BE2C (cell line): ENCODE measurements at regions not wholly inside any gene's neighbourhood (a gene's known extent, or its start where the extent isn't known, plus 50 kb on each side); places are given as distances from the start of the nearest gene placed in this dataset.

Experiments used
- DNase-seq: peaks from one replicate; pipeline ENCODE4 v3.0.0-alpha.2; 2020
- H3K27me3 ChIP-seq: fragments of 250-450 bp; sonication (Bioruptor Pico); 2 replicates; pipeline ENCODE4 v1.5.1; 2020; ENCODE audit warnings: mild to moderate bottlenecking
- H3K36me3 ChIP-seq: fragments of 250-450 bp; sonication (Bioruptor Pico); 2 replicates; pipeline ENCODE4 v1.5.1; 2020; ENCODE audit warnings: mild to moderate bottlenecking
- H3K4me1 ChIP-seq: fragments of 250-450 bp; sonication (Bioruptor Pico); 2 replicates; pipeline ENCODE4 v1.5.1; 2020
- H3K4me3 ChIP-seq: 2 replicates; pipeline ENCODE4 v1.5.1; 2011; ENCODE audit warnings: low read depth, low read length
- H3K9me3 ChIP-seq: fragments of 250-450 bp; sonication (Bioruptor Pico); 2 replicates; pipeline ENCODE4 v1.5.1; 2020
- TF ChIP-seq, protein P1 (sequence below): IDR thresholded peaks from 2 replicates; pipeline ENCODE4 v1.5.1; 2012; ENCODE audit warnings: mild to moderate bottlenecking, low read depth, low read length

- H3K27me3 ChIP-seq, result peaks cover 8% of the 10 kb centered on the region
Measured at GRCh38 chr20:24275946-24276705, 193.3 kb upstream of the SYNDIG1 start.

DNA sequence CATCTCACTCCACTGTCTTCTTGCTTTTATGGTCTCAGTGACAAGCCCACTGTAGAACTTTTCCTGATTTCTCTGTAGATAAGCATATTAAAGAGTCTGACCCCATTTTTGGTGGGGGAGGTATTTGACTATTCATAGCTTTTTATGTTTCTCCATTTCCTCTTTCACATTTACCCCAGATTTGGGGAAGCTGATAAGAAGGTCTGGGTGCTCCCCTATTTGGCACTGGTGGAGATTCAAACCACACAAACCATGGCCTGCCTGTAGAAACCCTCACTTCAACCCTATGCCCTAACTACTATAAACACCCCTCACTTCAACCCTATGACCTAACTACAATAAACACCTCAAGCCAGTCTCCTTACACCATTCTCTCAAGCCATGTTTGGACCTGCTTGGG is 196.2 kb upstream of the SYNDIG1 start:
- Histone ChIP-seq H3K4me1 (no peaks in the 10 kb centered on the region), H3K9me3 (no peaks in the 10 kb centered on the region; the same call in 1 of the 2 replicates), H3K27me3 (no peaks in the 10 kb centered on the region), H3K36me3 (no peaks in the 10 kb centered on the region), H3K4me3 (no peak overlapping the region)
- TF ChIP-seq, protein P1, sequence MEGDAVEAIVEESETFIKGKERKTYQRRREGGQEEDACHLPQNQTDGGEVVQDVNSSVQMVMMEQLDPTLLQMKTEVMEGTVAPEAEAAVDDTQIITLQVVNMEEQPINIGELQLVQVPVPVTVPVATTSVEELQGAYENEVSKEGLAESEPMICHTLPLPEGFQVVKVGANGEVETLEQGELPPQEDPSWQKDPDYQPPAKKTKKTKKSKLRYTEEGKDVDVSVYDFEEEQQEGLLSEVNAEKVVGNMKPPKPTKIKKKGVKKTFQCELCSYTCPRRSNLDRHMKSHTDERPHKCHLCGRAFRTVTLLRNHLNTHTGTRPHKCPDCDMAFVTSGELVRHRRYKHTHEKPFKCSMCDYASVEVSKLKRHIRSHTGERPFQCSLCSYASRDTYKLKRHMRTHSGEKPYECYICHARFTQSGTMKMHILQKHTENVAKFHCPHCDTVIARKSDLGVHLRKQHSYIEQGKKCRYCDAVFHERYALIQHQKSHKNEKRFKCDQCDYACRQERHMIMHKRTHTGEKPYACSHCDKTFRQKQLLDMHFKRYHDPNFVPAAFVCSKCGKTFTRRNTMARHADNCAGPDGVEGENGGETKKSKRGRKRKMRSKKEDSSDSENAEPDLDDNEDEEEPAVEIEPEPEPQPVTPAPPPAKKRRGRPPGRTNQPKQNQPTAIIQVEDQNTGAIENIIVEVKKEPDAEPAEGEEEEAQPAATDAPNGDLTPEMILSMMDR, result no peak
- DNase-seq, result no peak

More at GRCh38 chr20:24275946-24276705, 193.3 kb upstream of the SYNDIG1 start:
- H3K36me3 ChIP-seq, result no peaks in the 10 kb centered on the region
- H3K4me3 ChIP-seq, result no peak overlapping the region
- no peaks in the 10 kb centered on the region for H3K4me1 ChIP-seq
- no peaks in the 10 kb centered on the region; the same call in 1 of the 2 replicates for H3K9me3 ChIP-seq
- TF ChIP-seq, protein P1, result no peak
- DNase-seq, result no peak

DNA sequence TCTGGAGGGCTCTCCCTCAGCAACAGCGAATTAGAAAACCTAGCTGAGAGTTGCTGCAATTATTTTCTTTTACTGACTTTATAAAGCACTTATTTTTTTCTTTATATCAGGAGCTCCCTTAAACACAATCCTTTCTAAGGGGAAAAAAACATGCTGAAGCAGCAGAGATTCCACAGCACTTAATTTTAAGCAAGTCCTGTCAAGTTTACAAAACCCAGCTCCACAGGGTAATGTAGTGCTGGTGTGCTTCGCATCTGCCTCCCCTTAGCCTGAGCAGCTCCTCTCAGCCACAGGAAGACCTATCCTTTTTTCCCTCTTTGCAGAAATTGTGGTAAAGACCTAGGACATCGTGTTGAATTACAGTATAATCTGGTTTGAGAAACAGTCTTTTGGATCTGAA is 208.1 kb upstream of the SYNDIG1 start:
- TF ChIP-seq, protein P1, result no peak
- H3K4me3 ChIP-seq, result no peak overlapping the region
- no peaks in the 10 kb centered on the region; the same call in 1 of the 2 replicates for H3K9me3 ChIP-seq
- H3K27me3 ChIP-seq, result peaks cover 2% of the 10 kb centered on the region; the same call in 1 of the 2 replicates
- H3K36me3 ChIP-seq, result no peaks in the 10 kb centered on the region
- no peaks in the 10 kb centered on the region for H3K4me1 ChIP-seq
- no peak for DNase-seq

- DNase-seq, result no peak
- H3K4me1 ChIP-seq, result no peaks in the 10 kb centered on the region
- TF ChIP-seq, protein P1, result no peak
- no peak overlapping the region for H3K4me3 ChIP-seq
- H3K36me3 ChIP-seq, result no peaks in the 10 kb centered on the region
- H3K9me3 ChIP-seq, result no peaks in the 10 kb centered on the region; the same call in 1 of the 2 replicates
- H3K27me3 ChIP-seq, result no peaks in the 10 kb centered on the region
Measured at GRCh38 chr20:24257171-24257570, 212.3 kb upstream of the SYNDIG1 start.

DNA sequence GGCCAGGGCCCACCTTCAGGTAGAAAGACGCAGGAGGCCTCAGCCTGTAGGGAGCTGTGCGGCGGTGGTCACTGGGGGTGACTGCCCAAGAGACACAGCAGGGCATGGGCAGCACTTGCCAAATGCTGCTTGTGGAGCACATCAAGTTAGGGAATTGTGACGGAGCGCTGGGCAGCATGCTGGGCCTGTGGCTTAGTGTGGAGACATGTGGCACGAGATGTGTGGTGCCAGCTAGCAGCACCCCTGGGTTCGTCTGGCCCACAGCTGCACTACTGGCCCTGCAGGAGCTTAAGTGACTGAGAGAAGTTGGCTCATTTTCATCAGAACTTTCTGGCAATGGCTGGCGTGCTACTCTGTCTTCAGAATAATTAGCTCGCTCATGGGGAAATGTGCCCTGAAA is 213.1 kb upstream of the SYNDIG1 start:
- H3K4me3 ChIP-seq, result no peak overlapping the region
- TF ChIP-seq, protein P1, result no peak
- H3K36me3 ChIP-seq, result no peaks in the 10 kb centered on the region
- no peaks in the 10 kb centered on the region; the same call in 1 of the 2 replicates for H3K9me3 ChIP-seq
- H3K4me1 ChIP-seq, result no peaks in the 10 kb centered on the region
- H3K27me3 ChIP-seq, result no peaks in the 10 kb centered on the region
- DNase-seq, result no peak

- no peak for DNase-seq
- TF ChIP-seq, protein P1, result no peak
Measured at GRCh38 chr20:24254480-24254879, 214.9 kb upstream of the SYNDIG1 start.

More at GRCh38 chr20:24254480-24254879, 214.9 kb upstream of the SYNDIG1 start:
- Histone ChIP-seq H3K4me3 (no peak overlapping the region), H3K4me1 (no peaks in the 10 kb centered on the region), H3K27me3 (no peaks in the 10 kb centered on the region), H3K36me3 (no peaks in the 10 kb centered on the region), H3K9me3 (no peaks in the 10 kb centered on the region; the same call in 1 of the 2 replicates)
